Memory B cell (primary cell): ENCODE measurements at regions not wholly inside any gene's neighbourhood (a gene's known extent, or its start where the extent isn't known, plus 50 kb on each side); places are given as distances from the start of the nearest gene placed in this dataset.
A peak's percentile ranks its signal among the peaks of the same experiment; 100 is the strongest.

Experiments
- ATAC-seq: fragments of 150-1000 bp; cut with Tn5 transposase; 2 replicates; pipeline ENCODE4 v1.10.0; 2021; ENCODE audit warnings: low read depth, mild to moderate bottlenecking, moderate library complexity
- DNase-seq, 2 donors: peaks; one replicate each; pipeline ENCODE4 v3.0.0; 2022; ENCODE audit warnings: low spot score in 2 of 2
- H3K27ac Mint-ChIP-seq: one replicate; pipeline ENCODE4 v1.8.0; 2022; ENCODE audit warnings: mild to moderate bottlenecking, moderate library complexity, mixed read lengths
- H3K27me3 Mint-ChIP-seq: one replicate; pipeline ENCODE4 v1.8.0; 2022; ENCODE audit warnings: mixed read lengths
- H3K36me3 Mint-ChIP-seq: one replicate; pipeline ENCODE4 v1.8.0; 2022; ENCODE audit warnings: mild to moderate bottlenecking, mixed read lengths
- H3K4me1 Mint-ChIP-seq: one replicate; pipeline ENCODE4 v1.8.0; 2022; ENCODE audit warnings: mixed read lengths
- H3K4me3 Mint-ChIP-seq: one replicate; pipeline ENCODE4 v1.8.0; 2022; ENCODE audit warnings: mild to moderate bottlenecking, moderate library complexity, mixed read lengths
- H3K9me3 Mint-ChIP-seq: one replicate; pipeline ENCODE4 v1.8.0; 2022; ENCODE audit warnings: mixed read lengths

DNA sequence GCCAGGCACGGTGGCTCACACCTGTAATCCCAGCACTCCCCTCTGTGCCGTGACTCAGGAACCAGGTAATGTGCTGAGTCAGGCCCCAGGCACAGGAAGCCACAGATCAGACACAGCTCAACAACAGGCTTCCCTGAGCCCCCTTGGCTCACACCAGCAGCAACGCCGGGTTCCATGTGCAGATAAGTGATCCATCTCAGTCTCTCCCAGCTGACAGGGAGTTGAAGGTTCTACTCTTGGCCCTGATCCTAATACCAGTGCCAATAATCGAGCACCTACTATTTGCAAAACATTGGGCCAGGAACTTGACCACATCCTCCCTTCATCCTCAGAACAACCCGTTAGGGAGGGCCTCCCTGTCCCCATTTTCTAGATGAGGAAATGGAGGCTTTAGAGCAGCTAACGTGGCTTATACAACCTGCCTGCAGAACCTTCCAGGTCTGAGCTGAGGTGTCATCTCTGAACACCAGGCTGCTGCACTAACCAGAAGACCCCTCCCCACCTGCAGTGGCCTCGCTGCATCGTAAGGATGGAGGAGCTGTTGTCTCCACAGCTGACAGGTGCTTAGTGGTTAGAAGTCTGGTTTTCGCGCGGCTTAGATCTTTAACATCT lies 64.8 kb upstream of the AMZ2 start:
- Mint-ChIP-seq H3K4me3 (peak overlapping the region; percentile 80), H3K27me3 (no peaks in the 10 kb centered on the region), H3K9me3 (no peaks in the 10 kb centered on the region), H3K36me3 (peaks cover 3% of the 10 kb centered on the region), H3K27ac (peak overlapping the region; percentile 83), H3K4me1 (peaks cover 34% of the 10 kb centered on the region)
- ATAC-seq (peak; percentile 59), DNase-seq (peak; percentile 43 to 44)

DNA sequence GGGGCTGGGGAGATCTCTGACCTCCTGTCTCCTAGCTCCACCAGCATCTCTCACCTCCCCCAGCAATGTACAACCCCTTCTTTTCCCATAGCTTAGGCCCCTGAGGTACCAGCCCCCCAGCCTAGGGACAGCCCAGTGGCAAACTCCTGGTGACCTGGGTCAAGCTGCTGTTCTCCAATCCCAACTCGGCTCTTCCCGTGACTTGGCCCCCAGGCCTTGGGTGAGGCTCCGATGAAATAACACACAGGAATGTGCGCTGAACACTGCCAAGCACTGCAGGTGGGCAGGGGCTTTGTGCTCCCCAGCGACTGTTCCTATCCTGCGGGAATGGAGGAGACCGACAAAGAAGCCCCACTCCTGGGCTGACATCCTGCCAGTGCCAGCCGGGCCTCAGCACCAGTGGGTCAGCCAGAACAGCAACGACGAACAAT lies 63.7 kb upstream of the AMZ2 start:
- H3K36me3 Mint-ChIP-seq = peaks cover 3% of the 10 kb centered on the region

GRCh38 chr17:68184816-68185436 lies 62.9 kb upstream of the AMZ2 start:
- no peaks in the 10 kb centered on the region for H3K9me3 Mint-ChIP-seq
- H3K27ac Mint-ChIP-seq = peak overlapping the region; percentile 88
- peaks cover 34% of the 10 kb centered on the region for H3K4me1 Mint-ChIP-seq
- H3K4me3 Mint-ChIP-seq = peak overlapping the region; percentile 59
- DNase-seq (peak; percentile 36 to 48), ATAC-seq (peak; percentile 67)
- peaks cover 3% of the 10 kb centered on the region for H3K36me3 Mint-ChIP-seq
- no peaks in the 10 kb centered on the region for H3K27me3 Mint-ChIP-seq

More for the DNA sequence above, 63.7 kb upstream of the AMZ2 start:
- H3K27ac Mint-ChIP-seq = peak overlapping the region; percentile 88
- H3K4me1 Mint-ChIP-seq = peaks cover 34% of the 10 kb centered on the region
- H3K9me3 Mint-ChIP-seq = no peaks in the 10 kb centered on the region
- ATAC-seq = no peak
- no peak for DNase-seq
- no peaks in the 10 kb centered on the region for H3K27me3 Mint-ChIP-seq
- H3K4me3 Mint-ChIP-seq = peak overlapping the region; percentile 59

DNA sequence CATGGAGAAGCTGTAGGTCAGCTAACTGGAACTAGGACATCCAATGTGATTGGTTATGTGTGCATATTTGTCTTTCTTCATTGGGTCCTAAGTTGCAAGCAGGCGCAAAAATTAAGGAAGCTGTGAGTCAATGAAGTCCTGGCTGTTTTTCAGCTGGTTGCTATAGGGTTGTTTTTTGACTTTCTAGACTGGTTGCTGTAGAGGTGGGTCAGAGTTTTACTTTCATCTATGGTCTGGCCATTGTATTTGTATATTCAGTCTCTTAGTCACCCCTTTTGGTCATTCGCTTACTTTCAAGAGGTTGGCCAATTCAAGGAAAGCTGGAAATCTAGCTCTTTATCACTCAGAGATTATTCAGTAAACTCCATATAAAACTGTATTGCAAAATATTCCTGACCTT lies 62.0 kb upstream of the AMZ2 start:
- Mint-ChIP-seq H3K36me3 (peaks cover 1% of the 10 kb centered on the region), H3K9me3 (no peaks in the 10 kb centered on the region), H3K4me3 (no peak overlapping the region), H3K27me3 (no peaks in the 10 kb centered on the region), H3K4me1 (peaks cover 29% of the 10 kb centered on the region), H3K27ac (peak overlapping the region; percentile 88)
- DNase-seq = no peak
- no peak for ATAC-seq

- Mint-ChIP-seq H3K27ac (no peak overlapping the region), H3K4me3 (no peak overlapping the region), H3K36me3 (peaks cover 1% of the 10 kb centered on the region), H3K27me3 (no peaks in the 10 kb centered on the region), H3K9me3 (no peaks in the 10 kb centered on the region), H3K4me1 (peaks cover 6% of the 10 kb centered on the region)
- DNase-seq (no peak), ATAC-seq (no peak)
These were observed 57.3 kb upstream of the AMZ2 start for GRCh38 chr17:68190495-68190894.

DNA sequence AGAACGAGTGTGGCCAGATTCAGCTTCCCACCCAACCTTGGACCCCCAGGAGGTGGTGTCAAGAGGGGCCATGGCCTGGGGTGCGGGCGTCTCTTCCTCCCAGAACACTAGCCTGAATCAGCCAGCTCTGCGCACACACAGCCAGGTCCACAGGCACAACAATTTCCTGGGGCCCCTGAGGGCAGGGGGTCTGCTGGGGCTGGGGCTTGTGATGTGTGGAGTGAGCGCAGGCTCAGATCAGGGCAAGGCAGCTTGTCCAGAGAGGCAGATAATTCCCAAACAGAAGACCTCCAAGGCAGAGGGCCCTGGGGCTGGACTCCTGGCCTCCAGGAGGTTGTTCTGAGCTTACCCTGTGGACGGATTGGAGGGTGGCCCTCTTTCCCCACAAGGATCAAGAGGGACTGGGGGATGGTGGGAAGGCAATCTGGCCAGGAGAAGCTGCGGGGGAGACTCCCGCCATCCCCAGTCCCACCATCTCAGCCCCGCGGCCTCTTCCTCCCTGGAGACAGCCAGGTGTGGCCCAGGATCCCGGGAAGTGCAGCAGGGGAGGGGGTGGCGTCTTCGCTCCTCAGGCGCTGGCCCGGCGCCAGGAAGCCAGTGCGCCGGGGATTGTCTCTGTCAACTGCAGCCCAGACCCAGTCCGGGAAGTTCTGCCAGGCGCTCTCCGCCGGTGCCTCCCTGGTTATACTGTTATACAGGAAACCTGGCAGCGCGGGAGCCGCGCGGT lies 52.0 kb upstream of the AMZ2 start:
- ATAC-seq = no peak
- H3K27me3 Mint-ChIP-seq = no peaks in the 10 kb centered on the region
- H3K4me3 Mint-ChIP-seq = peak overlapping the region; percentile 79
- no peaks in the 10 kb centered on the region for H3K9me3 Mint-ChIP-seq
- peak overlapping the region; percentile 35 for H3K27ac Mint-ChIP-seq
- H3K4me1 Mint-ChIP-seq = peaks cover 16% of the 10 kb centered on the region
- no peaks in the 10 kb centered on the region for H3K36me3 Mint-ChIP-seq
- DNase-seq = no peak

GRCh38 chr17:68196394-68197090 lies 51.3 kb upstream of the AMZ2 start:
- DNase-seq (peak in 1 of 2 donors; percentile 40), ATAC-seq (no peak)
- Mint-ChIP-seq H3K9me3 (no peaks in the 10 kb centered on the region), H3K27ac (no peak overlapping the region), H3K27me3 (no peaks in the 10 kb centered on the region), H3K4me1 (peaks cover 16% of the 10 kb centered on the region), H3K4me3 (peak overlapping the region; percentile 83), H3K36me3 (no peaks in the 10 kb centered on the region)

DNA sequence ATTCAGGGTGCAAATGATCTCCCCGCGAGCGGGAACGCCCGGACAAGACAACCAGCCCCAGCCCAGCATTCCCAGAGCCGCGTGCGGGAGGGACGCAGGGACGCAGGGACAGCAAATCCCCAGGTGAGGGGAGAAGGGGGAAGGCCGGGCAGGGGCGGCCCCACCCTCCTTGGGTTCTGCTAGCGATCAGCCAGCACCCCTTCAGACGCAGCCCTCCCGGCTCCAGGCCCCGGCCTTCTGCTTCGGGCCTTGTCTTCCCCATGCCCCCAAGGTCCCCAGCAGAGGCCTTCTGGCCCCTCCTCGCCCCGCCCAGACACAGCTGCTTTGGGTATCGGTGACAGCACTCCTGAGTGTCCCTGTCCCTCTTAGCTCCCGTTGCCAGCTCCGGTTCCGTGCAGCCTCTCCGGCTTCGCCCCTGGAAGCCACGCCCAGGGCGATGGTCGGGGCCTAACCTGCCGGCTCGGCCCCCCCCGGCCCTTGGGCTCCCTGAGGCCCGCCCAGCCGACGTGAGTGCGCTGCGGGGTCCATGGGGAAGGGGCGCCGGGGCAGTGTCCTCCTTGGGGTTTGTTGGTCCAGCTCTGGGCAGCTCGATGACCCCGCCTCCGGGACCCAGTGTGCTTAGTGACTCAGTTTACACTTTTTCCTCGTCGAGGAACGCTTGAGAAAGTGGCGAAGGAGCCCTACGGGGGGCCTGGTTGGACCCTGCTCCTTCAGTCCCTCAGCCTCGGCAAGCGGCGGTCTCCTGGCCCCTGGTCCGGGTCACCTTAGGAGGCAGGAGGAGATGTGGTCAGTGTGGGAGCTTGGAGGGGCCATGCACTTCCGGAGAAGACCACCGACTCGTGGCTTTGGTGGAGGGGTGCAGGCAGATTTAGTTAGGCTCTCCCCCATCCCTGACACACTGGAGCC lies 50.5 kb upstream of the AMZ2 start:
- H3K27ac Mint-ChIP-seq = no peak overlapping the region
- DNase-seq (peak in 1 of 2 donors; percentile 52), ATAC-seq (peak; percentile 21)
- no peaks in the 10 kb centered on the region for H3K27me3 Mint-ChIP-seq
- no peaks in the 10 kb centered on the region for H3K36me3 Mint-ChIP-seq
- H3K9me3 Mint-ChIP-seq = no peaks in the 10 kb centered on the region
- peak overlapping the region; percentile 83 for H3K4me3 Mint-ChIP-seq
- peaks cover 16% of the 10 kb centered on the region for H3K4me1 Mint-ChIP-seq

DNA sequence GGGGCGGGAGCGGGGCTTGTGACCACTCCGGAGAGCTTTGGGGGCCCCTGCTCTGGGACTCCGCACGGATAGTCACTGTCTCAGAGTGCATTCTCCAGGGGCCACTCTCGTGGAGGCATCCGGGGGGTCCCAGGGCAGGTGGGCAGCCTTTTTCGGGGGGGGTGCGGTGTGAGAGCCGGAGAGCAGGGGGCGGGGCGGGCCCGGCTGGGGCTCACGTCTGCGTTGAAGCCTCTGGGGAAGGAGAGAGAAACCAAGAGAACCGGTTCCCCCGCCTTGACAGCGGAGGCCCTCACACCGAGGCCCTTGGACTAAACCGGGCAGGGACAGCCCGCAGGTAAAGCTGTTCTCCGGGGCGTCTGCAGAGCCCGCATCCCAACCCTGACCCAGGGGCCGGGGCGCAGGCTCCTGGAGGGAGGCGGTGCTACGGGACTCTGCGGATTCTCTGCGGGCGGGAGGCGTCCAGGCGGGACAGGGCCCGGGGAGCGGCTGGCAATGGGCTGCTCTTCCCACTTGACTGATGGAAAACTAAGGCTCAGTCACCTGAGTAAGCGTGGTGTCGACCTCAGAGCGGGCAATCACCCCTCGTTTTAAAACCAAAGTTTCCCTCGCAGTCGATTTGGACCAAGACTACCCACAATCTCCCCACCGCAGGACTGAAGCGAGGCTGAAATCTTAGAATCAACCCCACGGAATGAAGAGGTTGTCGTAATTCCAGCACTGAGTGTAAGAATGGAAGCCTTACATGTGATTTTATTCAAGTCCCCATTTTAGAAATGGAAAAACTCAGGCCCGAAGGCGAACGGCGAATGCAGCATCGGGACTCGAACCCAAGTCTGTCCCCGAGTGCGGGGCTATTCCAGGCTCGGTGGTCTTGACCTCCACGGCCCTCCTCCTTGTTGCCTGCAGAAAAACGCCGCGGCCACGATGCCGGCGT lies 49.6 kb upstream of the AMZ2 start:
- H3K4me1 Mint-ChIP-seq = peaks cover 16% of the 10 kb centered on the region
- H3K36me3 Mint-ChIP-seq = no peaks in the 10 kb centered on the region
- DNase-seq = peak in 1 of 2 donors; percentile 51
- no peaks in the 10 kb centered on the region for H3K9me3 Mint-ChIP-seq
- H3K27ac Mint-ChIP-seq = no peak overlapping the region
- peak; percentile 30 for ATAC-seq
- peak overlapping the region; percentile 83 for H3K4me3 Mint-ChIP-seq
- no peaks in the 10 kb centered on the region for H3K27me3 Mint-ChIP-seq
